GM12892 (cell line): ENCODE measurements at regions not wholly inside any gene's neighbourhood (a gene's known extent, or its start where the extent isn't known, plus 50 kb on each side); places are given as distances from the start of the nearest gene placed in this dataset.

ENCODE experiments used
- POLR2A ChIP-seq: IDR thresholded peaks from 2 replicates; pipeline ENCODE4 v1.6.1; 2011; ENCODE audit warnings: low read depth, low read length, control low read depth
- POLR2AphosphoS5 ChIP-seq: IDR thresholded peaks from 2 replicates; pipeline ENCODE4 v1.6.1; 2011; ENCODE audit warnings: low read depth, low read length, control low read depth
- TAF1 ChIP-seq: IDR thresholded peaks from 2 replicates; pipeline ENCODE4 v1.6.1; 2011; ENCODE audit warnings: low read depth, mild to moderate bottlenecking, control low read depth, low read length, borderline replicate concordance

GRCh38 chr9:108081112-108081511 lies 591.5 kb upstream of the KLF4 start:
- TF ChIP-seq TAF1: no peak
- no peak for TF ChIP-seq POLR2A
- no peak for TF ChIP-seq POLR2AphosphoS5
